ENCODE measurements at regions not wholly inside any gene's neighbourhood (a gene's known extent, or its start where the extent isn't known, plus 50 kb on each side); places are given as distances from the start of the nearest gene placed in this dataset.

DNA sequence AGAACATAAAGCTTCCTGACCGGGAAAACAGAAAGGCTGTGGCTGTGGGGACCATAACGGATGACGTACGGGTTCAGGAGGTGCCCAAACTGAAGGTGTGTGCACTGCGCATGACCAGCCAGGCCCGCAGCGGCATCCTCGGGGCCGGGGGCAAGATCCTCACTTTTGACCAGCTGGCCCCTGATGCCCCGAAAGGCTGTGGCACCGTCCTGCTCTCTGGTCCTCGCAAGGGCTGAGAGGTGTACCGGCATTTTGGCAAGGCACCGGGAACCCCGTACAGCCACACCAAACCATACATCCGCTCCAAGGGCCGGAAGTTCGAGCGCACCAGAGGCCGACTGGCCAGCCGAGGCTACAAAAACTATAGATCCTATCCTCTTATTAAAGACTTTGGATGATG is 179.3 kb downstream of the PTN start:
- DNase-seq (ENCODE audit: low read depth, low spot score) (no peak), ATAC-seq (no peak)
- Histone ChIP-seq H3K27me3 (ENCODE audit: control insufficient read depth, insufficient read depth, low read length) (no peaks in the 10 kb centered on the region), H3K27ac (ENCODE audit: low read length) (no peak overlapping the region), H3K4me1 (ENCODE audit: control insufficient read depth, insufficient read depth, low read length) (no peaks in the 10 kb centered on the region), H3K4me3 (ENCODE audit: low read depth in 2 of 2, low read length in 2 of 2) (no peak overlapping the region), H3K36me3 (ENCODE audit: control insufficient read depth, insufficient read depth, low read length) (no peaks in the 10 kb centered on the region), H3K9me3 (ENCODE audit: control insufficient read depth, insufficient read depth, low read depth, low read length) (no peaks in the 10 kb centered on the region)
- intact Hi-C loops (cut with micrococcal nuclease; ENCODE audit: unreplicated experiment), result loop anchor here (10.0 kb wide), 1 partner anchor 431 kb away; no protein-coding TSS in a partner anchor
- in situ Hi-C loops (cut with HindIII; ENCODE audit: low pct_unique_long_range_greater_than_20kb, low sequenced_read_pairs), result no loop called here
- no TSS peak for BruUV-seq (replicated peaks)
- ChIA-PET POLR2A (no interaction called here), CTCF (no interaction called here)
- TF ChIP-seq SIN3A (IDR thresholded peaks at IDR 0.05; ENCODE audit: borderline replicate concordance, insufficient read depth, low read depth, low read length), result no peak
- TF ChIP-seq TCF7L2 (IDR thresholded peaks at IDR 0.05; ENCODE audit: low read depth, low read length), result no peak
- no peak for TF ChIP-seq POLR2AphosphoS5 (IDR thresholded peaks at IDR 0.05; ENCODE audit: low read depth, low read length)
- TF ChIP-seq CTCF (IDR thresholded peaks at IDR 0.05), result no peak
- TF ChIP-seq, protein P1, sequence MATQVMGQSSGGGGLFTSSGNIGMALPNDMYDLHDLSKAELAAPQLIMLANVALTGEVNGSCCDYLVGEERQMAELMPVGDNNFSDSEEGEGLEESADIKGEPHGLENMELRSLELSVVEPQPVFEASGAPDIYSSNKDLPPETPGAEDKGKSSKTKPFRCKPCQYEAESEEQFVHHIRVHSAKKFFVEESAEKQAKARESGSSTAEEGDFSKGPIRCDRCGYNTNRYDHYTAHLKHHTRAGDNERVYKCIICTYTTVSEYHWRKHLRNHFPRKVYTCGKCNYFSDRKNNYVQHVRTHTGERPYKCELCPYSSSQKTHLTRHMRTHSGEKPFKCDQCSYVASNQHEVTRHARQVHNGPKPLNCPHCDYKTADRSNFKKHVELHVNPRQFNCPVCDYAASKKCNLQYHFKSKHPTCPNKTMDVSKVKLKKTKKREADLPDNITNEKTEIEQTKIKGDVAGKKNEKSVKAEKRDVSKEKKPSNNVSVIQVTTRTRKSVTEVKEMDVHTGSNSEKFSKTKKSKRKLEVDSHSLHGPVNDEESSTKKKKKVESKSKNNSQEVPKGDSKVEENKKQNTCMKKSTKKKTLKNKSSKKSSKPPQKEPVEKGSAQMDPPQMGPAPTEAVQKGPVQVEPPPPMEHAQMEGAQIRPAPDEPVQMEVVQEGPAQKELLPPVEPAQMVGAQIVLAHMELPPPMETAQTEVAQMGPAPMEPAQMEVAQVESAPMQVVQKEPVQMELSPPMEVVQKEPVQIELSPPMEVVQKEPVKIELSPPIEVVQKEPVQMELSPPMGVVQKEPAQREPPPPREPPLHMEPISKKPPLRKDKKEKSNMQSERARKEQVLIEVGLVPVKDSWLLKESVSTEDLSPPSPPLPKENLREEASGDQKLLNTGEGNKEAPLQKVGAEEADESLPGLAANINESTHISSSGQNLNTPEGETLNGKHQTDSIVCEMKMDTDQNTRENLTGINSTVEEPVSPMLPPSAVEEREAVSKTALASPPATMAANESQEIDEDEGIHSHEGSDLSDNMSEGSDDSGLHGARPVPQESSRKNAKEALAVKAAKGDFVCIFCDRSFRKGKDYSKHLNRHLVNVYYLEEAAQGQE (IDR thresholded peaks at IDR 0.05; ENCODE audit: insufficient read depth in 1 of 2, low read depth in 2 of 2, low read length in 1 of 2), result no peak

GRCh38 chr7:137160236-137160635 is 183.3 kb downstream of the PTN start:
- intact Hi-C loops (cut with micrococcal nuclease; ENCODE audit: unreplicated experiment), result loop anchor here (10.0 kb wide), 1 partner anchor 435 kb away; no protein-coding TSS in a partner anchor
- TF ChIP-seq CTCF (IDR thresholded peaks at IDR 0.05) (no peak), SIN3A (IDR thresholded peaks at IDR 0.05; ENCODE audit: borderline replicate concordance, insufficient read depth, low read depth, low read length) (no peak), POLR2AphosphoS5 (IDR thresholded peaks at IDR 0.05; ENCODE audit: low read depth, low read length) (no peak), TCF7L2 (IDR thresholded peaks at IDR 0.05; ENCODE audit: low read depth, low read length) (no peak)
- TF ChIP-seq, protein P1 (IDR thresholded peaks at IDR 0.05; ENCODE audit: insufficient read depth in 1 of 2, low read depth in 2 of 2, low read length in 1 of 2), result no peak

More at GRCh38 chr7:137160236-137160635, 183.3 kb downstream of the PTN start:
- no peak overlapping the region for H3K4me3 ChIP-seq (ENCODE audit: low read depth in 2 of 2, low read length in 2 of 2)
- no peak for ATAC-seq
- no peaks in the 10 kb centered on the region for H3K4me1 ChIP-seq (ENCODE audit: control insufficient read depth, insufficient read depth, low read length)
- no peaks in the 10 kb centered on the region for H3K9me3 ChIP-seq (ENCODE audit: control insufficient read depth, insufficient read depth, low read depth, low read length)
- no peak for DNase-seq (ENCODE audit: low read depth, low spot score)
- ChIA-PET POLR2A (no interaction called here), CTCF (no interaction called here)
- in situ Hi-C loops (cut with HindIII; ENCODE audit: low pct_unique_long_range_greater_than_20kb, low sequenced_read_pairs), result no loop called here
- no peaks in the 10 kb centered on the region for H3K27me3 ChIP-seq (ENCODE audit: control insufficient read depth, insufficient read depth, low read length)
- no peaks in the 10 kb centered on the region for H3K36me3 ChIP-seq (ENCODE audit: control insufficient read depth, insufficient read depth, low read length)
- BruUV-seq (replicated peaks), result no TSS peak
- no peak overlapping the region for H3K27ac ChIP-seq (ENCODE audit: low read length)

Measured in Panc1 (cell line).